ENCODE measurements at regions not wholly inside any gene's neighbourhood (a gene's known extent, or its start where the extent isn't known, plus 50 kb on each side); places are given as distances from the start of the nearest gene placed in this dataset.

DNA sequence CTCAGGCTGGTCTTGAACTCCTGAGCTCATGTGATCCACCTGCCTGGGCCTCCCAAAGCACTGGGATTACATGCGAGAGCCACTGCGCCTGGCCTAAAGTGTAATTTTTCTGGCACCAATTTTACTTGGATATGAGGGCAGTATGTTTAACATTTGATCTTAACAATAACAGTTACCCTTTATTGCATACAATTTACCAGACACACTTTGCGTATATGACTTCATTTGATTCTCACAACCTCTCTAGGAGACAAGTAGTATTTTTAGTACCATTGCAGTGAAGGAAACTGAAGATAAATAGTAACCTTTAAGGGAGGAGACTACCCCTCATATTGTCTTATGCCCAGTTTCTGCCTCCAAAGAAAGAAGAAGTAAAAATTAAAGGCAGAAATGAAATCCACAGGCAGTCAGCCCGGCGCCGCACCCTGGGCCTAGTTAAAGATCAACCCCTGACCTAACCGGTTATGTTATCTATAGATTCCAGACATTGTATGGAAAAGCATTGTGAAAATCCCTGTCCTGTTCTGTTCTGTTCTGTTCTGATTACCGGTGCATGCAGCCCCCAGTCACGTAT lies 54.0 kb downstream of the CYP26A1 start:
- peak; percentile 14 for DNase-seq

DNA sequence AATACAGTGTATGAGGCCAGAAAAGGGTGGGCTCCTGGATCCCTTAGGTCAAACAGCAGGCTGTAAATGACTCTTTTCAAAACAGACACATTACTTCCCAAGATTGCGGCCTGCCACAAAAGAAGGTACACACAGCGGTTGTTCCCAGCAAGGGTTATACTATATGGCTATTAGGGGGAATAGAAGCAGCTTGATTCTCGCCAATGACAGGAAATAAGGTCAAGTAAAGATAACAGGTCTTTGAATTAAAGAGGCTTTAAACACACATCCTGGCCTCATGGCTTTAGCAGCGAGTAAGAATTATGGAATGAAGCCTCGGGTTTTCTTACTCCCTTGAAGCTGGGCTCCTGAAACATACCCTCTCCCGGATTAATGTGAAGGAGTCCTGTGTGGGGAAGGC lies 58.3 kb downstream of the CYP26A1 start:
- no peak for DNase-seq

DNA sequence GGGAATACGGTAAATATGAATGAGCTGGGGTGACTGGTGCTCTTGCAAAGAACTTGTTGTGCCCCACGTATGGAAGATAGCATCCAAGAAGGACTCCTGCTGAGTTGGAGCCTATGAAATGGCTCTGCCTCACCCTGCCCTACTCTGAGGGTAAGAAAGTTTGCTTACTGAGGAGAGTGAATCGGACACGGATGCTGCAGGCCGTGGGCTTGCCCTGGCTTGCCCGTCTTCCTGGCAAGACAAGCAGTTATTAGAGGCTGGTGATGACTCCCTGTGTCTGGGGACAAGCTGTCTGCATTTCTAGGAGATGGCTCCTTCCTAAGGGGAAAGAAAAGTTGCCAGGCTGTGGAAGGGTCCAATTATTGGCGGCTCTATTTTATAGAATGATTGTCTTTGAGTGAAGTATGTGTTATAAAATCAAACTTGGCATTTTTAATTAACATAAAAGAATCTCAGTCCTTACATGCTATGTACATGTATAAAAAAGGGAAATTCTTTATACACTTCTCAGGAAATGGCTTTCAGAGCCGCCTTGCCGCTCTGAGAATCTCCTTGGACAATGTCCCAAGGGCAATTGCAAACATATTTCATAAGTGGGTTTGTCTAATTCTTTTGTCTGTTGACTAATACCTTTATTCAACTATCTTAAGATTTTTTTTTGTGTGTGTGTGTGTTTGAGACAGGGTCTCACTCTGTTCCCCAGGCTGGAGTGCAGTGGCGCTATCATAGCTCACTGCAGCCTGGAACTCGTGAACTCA lies 64.6 kb downstream of the CYP26A1 start:
- peak; percentile 32 for DNase-seq

DNA sequence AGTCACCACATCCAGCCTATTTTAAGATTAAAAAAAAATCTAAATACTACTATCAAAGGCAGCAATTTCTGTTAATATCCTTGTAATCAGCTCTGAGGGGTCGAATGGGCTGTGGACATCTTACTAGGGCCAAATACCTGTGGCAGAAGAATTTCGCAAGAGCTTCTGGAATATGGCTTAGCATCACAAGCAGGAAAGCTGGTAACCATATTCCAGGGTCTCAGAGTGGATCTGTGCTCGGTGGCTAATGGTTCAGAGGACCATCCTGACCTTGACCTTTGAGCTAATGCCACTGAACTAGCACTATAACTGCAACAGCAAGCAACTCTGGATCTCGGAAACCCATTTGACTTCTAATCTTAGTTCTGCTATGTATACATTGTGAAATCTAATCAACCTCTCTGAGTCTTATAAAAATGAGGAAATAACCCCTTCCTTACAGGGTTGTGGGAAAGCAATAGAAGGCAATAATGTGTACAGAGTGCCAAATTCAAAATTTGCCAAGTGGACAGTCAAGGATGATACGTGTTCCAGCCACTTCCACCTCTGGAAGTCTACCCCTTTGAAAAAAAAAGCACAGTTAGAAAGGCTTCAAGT lies 65.5 kb downstream of the CYP26A1 start:
- peak; percentile 12 for DNase-seq

DNA sequence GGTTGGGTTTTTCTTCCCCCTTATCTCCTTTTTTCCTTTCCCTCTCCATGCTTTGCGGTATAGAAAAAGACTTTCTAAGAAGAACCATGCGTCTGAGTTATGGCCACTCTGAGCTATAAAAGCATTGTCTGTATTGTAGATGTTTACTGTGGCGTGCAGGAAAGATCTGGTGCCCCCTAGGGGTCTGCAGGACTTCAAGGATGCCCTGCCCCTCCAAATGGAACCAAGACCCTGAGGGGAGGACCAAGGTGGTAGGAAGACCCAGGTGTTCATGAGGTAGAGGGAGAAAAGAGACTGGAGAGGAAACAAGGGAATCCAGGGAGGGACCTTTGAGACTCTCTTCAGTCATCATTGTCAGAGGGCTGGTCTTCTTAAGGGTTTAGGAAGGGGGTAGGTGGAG lies 68.8 kb downstream of the CYP26A1 start:
- DNase-seq: no peak

DNA sequence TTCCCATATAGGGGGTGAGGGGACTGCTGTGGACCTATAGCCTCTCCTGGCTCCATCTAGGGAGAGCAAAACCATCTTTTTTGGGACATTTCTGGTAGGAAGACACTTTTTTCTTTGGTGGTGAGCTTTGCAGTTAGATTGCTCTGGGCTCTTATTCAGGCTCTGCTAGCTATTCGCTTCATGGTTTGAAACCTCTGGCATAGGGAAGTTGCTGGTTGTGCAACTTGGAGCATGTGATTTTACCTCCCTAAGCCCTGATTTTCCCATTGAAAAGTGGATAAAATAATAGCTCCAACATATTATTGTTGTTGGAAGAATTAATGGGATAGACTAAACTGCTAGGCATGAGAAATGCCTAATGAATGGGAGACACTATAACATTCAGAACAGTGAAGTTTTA lies 69.6 kb downstream of the CYP26A1 start:
- no peak for DNase-seq

DNA sequence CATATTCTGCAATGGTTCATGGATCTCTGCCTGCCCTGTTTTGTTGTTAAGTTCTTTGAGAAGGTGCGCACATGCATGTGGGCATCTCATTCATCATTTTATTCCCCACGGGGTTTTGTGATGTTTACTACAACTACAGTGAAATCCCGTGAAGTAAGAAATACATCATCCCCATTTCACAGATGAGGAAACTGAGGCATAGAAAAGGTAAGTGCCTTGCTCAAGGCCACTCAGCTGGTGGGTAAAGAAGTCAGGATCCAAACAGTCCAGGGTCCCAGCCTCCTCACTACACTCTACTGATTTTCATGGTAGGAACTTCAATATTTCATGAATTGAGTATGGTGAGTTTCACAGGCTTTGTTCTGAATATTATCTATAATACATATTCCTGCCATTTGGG lies 72.6 kb downstream of the CYP26A1 start:
- DNase-seq: no peak

DNA sequence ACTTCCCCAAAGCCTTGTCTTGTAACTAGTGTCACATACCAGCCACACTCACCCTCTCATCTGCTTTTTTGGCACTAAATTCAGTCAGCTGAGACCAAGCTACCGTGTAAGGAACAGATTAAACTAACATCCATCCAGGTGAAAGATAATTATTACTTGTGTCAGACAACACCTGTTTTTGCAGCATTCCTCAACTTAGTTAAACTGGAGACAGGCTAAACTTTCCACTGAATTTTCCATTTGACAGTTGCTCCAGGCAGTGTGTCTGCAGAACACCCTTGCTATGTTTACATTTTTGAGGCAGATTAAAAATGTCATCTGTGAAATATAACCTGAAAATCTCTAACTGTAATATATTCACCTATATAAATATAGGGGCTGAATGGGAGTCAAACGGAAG lies 73.6 kb downstream of the CYP26A1 start:
- DNase-seq: no peak

DNA sequence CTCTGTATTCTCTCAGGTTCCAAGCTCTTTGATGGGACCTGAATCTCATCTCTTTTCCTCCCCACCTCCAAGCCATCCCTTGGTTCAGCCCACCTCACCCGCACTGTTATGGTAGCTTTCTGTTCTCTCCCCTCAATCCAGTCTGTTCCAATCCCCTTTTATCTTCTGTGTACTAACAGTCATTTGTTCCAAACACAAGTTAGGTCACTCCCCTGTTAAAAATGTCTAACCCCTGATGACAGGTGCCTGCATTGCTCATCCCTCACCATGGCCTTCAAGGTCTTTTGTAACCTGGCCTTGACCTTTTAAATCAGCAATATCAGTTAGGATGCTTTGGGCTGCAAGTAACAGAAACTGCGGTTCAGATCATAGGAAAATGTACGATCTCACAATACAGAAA lies 74.8 kb downstream of the CYP26A1 start:
- no peak for DNase-seq

DNA sequence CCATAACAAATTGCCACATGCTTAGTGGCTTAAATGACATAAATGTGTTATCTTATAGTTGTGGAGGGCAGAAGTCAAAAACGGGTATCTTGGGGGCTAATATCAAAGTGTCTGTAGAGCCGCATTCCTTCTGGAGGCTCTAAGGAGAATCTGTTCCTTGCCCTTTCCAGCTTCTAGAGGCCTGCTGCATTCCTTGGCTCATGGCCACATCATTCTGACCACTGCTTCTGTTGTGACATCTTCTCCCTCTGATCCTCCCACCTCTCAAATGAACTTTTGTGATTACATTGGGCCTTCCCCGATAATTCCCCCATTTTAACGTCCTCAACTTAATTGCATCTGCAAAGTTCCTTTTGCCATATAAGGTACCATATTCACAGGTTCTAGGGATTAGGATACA lies 76.1 kb downstream of the CYP26A1 start:
- no peak for DNase-seq

DNA sequence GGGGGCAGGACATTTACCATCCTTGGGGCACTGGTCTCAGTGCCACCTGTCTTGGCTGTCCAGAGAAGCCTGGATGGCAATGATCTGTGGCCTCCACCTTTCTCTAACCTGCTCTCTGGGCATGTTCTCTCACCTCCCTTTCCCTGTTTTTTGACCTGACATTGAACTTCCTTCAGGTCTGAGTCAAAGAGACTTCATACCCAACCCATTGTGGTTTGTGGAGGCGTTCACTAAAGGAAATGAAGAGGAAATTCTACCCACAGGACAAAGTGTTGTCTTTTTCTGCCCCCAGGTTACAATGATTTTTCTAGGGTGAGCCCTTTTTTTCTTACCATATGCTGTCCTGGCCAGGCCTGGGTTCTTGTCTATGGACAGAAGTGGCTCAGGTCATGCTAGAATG lies 76.6 kb downstream of the CYP26A1 start:
- DNase-seq: no peak

DNA sequence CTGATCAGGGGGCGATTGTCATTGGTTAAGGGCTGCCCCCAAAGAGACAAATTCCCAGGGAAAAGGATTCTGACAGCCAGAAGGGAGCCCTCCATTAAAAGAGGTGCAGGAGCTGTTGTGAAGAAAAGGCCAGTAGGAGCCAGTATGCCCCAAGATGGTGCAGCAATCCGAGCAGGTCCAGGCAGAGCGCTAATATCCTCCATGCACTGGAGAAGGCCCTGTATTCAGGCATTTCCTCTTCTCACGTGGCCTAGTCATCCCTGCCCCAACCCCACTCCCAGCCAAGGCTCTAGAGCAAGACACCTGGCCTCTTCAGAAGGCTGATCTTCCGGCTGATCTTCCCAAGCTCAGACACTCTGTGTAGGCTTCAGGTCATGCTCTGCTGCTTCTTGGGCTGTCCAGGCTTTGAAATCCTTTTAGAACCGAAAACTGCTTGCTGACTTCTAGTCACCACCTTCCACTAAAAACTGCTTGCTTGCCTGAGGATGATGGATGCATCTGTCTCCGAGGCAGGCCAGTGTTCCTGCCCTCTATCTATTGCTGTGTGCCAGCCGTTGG lies 77.4 kb downstream of the CYP26A1 start:
- no peak for DNase-seq

DNA sequence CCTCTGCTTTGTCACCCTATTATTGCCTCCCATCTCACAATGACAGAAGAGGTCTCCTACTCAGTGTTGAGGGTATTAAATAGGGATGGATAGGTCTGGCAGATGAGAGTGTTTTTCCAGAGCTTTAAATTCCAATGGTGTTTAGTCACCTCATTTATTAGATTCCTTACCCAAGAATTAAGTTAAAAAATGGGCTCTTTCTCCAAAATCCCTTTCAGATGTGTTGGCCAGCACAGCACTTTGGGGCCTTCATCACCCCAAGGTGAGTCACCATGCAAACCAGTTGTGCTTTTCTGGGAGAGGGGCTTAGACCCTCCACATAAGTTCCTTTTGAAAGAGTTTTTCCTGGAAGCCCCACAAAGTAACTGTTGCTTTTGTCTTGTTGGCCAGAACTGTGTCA lies 78.4 kb downstream of the CYP26A1 start:
- peak; percentile 81 for DNase-seq

DNA sequence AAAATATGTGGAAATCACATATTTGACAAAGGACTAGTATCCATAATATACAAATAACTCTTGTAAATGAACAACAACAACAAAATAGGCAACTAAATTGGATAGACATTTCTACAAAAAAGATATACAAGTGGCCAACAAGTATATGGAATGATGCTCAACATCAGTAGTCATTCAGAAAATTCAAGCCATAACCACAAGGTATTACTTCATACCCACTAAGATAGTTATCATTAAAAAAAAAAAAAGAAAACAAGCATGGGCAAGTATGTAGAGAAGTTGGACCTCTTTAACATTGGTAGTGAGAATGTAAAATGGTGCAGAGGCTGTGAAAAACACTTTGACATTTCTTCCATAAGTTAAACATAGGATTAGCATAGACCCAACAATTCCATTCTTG lies 80.8 kb downstream of the CYP26A1 start:
- DNase-seq: no peak

DNA sequence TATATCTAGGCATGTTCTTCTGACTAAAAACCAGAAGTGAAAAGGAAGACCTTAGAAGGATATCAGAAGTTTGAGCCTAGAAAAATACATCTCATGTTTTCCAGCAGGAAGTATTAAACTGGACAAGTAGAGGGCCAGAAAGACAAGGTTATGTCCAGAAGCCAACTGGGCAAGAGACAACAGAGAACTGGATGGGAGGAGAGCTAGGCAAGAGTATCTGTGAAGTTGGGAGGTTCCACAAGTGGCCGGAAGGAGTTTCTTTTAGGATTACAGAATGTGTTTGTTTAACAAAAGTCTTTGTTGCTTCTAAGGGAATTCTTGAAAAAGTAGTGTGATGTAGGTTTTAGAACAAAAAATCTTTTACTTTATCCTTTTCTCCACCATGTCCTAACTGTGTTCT lies 86.4 kb downstream of the CYP26A1 start:
- DNase-seq: no peak

DNA sequence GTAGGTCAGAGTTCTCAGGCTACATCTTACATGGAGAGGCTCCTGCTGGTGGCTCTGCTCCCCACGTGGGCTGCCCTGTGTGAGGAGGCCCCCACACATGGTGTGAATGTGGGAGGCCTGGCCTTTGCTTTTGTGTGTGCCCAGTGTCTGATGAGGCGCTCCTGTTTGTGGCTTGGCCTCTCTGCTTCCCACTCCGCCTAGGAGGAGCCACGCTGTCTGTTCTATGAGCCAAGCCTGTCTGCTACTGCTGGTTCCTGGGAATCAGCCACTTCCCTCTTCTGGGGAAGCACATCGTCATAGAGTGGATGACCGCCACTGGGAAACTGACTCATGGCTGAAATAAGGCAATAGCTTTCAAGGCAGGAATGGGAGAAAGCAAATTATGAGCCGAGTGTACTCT lies 87.1 kb downstream of the CYP26A1 start:
- DNase-seq: peak; percentile 59

DNA sequence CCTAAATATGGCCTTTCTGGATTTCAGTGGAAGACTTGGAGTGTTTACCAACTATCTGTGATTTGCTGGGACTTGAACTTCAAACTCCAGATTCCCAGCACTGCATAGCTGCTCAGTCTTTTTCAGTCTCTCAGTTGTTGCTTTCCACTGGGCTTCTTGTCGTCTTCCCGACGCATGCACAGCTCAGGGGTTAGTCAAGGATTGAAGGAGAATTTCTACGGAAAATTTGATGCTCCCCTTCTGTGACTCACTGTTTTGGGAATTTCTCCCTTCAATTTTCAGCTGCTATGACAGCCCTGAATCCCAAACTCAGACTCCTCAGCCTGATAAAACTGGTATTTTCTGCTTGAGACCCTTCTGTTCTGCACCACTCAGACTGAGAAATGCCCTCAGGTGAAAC lies 91.7 kb downstream of the CYP26A1 start:
- DNase-seq: no peak

DNA sequence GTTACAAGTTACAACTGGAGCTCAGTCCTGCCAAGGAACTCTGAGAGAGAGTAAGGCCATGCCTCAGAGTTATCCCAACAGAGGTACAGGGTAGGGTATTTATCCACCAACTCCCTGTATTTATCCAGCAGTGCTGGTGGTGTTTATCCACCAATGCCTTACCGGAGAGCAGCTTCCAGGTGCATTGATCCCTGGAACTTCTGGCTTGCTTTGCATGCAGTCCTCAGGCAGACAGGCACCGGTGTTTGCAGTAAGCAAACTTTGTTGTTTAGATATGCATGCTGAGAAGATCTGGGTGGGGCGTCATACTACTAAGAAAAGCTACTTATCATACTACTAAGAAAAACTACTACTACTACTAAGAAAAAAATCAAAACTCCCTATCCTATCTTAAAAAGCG lies 92.4 kb downstream of the CYP26A1 start:
- no peak for DNase-seq

DNA sequence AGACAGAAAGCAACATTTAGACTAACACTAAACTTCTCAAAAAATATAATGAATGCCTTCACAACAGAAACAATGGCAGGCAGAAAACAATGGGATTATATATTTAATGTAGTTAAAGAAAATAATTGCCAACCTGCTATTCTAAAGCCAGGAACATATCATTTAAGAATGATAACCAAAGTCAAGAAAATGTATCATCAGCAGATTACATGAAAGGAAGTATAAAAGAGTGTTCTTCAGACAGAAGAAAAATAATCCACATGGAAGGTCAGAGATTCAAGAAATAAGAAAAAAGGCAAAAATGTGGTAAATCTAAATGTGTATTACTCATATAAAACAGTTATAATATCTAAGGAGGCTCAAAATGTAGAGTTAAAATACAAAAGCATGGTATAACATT lies 98.1 kb downstream of the CYP26A1 start:
- no peak for DNase-seq

DNA sequence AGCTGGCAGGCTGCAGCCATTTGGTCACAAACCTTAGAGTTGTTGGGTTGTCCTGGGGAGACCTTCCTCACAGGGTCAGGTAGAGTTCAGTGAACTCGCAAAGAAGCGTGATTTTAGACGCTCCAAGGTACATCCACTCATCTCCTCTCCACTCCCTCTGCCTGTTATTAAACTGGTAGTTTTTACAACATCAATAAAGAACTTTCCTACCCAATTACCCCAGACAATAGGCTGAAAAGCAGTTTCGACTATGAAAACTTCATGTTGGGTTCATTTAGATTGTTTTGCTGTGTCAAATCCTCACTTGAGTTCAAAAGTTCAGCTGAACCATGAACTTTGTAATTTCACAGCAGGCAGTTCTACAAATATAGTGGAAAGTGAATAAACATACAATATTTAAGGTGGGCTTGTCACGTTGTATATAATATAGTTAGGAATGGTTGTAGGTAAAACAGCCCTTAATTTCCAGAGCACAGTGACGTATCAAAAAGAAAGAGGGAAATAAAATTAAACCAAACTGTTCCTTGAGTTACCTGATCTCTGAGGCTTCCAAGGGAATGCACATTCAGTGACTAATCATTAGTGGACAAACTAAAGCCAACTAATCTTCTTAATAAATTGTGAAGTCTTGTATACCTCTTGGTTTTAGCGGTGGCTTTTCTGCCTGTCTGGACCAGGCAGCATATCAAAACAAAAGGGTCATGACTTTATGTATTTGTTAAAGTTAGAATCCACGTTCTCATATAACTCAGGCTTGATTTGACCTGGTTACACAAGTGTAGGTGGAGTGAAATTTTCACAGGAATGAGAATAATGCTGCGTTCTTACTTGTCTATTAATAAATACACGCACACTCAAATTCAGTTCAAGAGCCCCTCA lies 100.5 kb downstream of the CYP26A1 start:
- DNase-seq: no peak

DNA sequence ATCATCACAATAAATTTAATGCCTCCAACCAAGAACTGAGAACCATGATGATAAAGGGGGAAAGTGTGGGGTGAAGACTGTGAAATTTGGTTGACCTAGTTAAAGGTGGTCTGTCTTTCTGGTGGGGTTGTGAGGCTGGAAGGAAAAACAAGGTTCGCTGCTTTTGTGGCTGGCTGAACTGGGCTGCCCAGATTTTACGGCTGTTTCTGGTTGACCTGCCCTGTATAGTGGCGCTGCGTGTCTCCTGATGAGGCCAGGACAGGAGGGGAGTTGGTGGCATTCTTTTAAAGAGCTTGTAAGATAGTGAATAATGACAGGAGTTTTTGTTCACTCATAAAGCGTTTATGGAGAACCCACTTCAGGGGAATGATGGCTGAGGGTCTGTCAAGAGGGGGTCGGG lies 101.8 kb downstream of the CYP26A1 start:
- peak; percentile 57 for DNase-seq

DNA sequence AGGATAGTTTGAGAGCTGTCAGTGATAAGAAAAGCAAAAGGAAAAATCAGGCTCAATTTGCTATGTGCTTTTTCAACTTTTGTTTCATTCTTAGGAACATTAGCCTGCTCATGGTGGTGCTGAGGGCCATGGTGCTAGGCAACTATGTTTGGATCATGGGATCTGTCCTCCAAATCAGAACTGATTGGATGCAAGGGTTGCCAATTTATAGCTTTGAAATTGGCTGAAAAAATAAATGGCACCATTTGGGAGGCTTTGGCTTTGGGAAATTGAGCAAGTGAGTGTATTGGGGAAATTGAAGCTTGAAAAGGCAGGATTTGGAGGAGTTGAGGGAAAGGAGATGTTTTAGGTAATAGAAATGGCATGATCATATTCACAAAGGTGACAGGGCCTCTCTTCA lies 103.8 kb downstream of the CYP26A1 start:
- no peak for DNase-seq

DNA sequence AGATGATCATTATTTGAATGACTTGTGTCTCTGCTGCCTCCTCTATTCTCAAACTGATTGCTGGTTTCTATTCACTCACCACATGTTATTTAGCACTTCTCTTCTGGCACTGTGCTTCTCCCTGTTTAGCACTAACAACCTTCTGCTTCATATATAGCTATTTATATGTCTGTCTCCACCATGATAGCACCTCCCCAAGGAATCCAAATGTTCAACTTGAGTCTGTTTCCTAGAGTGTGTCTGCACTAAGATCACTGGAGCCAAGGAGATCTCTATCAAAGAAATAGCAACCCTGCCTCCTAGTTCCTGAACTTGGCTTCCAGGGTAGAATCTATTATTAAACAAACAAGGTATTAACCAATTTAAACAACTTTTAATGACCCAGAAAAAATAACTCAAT lies 104.5 kb downstream of the CYP26A1 start:
- DNase-seq: no peak
